ENCODE measurements at regions not wholly inside any gene's neighbourhood (a gene's known extent, or its start where the extent isn't known, plus 50 kb on each side); places are given as distances from the start of the nearest gene placed in this dataset.
A peak's percentile ranks its signal among the peaks of the same experiment; 100 is the strongest.

DNA sequence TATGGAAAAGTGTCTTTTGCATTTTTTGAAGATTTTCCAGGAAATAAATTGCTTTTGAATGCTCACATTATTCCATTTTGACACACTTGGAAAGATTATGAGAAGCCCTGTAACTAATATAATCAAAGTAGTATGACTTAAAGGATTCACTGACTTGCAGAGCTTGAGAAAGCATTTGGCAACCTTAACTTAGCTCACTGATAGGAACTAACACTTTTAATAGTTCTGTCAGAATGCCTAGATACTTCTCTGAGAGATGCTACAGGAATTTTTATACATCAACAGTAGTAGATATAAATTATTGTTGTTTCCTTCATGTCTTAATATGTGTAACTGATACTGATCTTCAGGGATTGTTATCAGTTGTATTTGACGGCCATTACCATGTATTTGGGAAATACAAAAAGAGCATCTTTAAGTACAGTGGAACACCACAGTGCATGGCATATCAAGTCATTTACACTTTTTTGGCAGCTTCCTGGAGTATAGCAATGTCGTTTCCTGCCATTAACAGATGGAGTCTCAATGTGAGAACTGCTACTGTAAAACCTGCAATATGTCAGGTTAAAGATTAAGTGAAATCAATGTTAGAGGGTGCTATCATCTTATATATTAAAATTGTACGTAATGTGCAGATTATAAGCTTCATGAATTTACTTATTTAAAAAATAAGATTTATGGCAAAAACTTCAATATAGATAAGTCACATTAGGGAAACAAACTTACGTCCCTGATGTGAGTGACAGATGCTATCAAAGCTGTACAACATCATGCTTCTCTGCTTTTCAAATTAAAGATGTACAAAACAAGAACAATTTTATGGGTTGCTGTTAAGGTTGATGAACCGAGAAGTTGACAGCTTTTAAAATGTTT is 1159.8 kb upstream of the MIR17HG start:
- DNase-seq (no peak), ATAC-seq (peak; percentile 48)
- intact Hi-C loops (cut with DNase I, micrococcal nuclease), result no loop called here

DNA sequence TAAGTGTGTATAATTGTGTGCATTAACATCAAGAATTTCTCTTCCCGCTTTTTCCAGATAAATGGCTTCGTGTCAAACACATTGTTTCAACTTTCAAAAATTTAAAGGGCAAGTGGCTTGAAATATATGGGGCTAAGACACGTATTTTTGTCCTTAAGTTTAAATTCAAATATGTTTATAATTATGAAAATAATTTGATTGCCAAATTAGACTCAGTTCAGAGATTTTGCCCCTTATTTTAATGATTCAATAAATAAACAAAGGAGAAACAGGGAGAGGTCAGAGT is 1159.2 kb upstream of the MIR17HG start:
- DNase-seq (no peak), ATAC-seq (no peak)
- intact Hi-C loops (cut with DNase I, micrococcal nuclease), result no loop called here

DNA sequence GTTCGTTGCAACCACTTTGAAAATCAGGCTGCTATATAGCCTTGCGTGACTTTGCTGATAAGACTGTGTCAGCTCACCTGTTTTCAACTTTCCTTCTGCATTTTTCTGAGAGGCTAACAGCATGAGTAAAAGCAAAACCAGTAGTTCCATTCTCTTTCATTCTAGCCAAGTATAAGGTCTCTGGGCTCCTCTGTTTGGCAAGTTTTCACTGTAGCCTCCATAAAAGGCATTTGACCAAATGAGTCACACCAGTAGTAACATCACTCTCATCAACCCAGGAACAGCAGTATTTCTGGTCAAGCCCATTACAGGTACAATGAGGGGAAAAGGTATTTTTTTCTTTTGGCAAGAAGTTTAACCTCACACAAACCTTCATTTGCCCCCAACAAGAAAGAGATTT is 1149.8 kb upstream of the MIR17HG start:
- DNase-seq (no peak), ATAC-seq (no peak)
- intact Hi-C loops (cut with DNase I, micrococcal nuclease), result no loop called here

DNA sequence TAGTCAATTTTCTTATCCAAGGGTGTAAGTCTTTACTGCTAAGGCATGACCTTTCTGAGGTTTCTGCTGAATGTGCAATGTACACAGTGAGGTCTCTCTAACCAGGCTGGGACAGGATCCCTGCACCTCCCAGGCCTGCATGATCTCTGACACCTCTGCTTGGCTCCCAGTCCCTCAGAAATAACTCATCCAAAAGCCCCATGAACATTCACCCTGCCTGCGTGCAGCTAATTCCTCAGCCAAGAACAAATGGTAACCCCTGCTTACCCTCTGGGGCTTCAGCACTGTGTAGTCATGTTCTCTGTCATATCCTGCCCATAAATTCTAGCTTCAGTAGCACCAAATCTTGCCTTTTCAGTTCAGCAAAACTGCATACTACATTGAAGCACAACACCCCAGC is 1146.3 kb upstream of the MIR17HG start:
- DNase-seq (no peak), ATAC-seq (no peak)
- intact Hi-C loops (cut with DNase I, micrococcal nuclease), result no loop called here

GRCh38 chr13:90201676-90202460 is 1145.6 kb upstream of the MIR17HG start:
- ATAC-seq (no peak), DNase-seq (no peak)
- intact Hi-C loops (cut with DNase I, micrococcal nuclease), result no loop called here

GRCh38 chr13:90205081-90205480 is 1142.4 kb upstream of the MIR17HG start:
- DNase-seq, result no peak
- intact Hi-C loops (cut with DNase I, micrococcal nuclease), result no loop called here
- no peak for ATAC-seq

- intact Hi-C loops (cut with DNase I, micrococcal nuclease), result no loop called here
- no peak for DNase-seq
- ATAC-seq, result no peak
Observed at GRCh38 chr13:90205911-90206310, 1141.6 kb upstream of the MIR17HG start.

DNA sequence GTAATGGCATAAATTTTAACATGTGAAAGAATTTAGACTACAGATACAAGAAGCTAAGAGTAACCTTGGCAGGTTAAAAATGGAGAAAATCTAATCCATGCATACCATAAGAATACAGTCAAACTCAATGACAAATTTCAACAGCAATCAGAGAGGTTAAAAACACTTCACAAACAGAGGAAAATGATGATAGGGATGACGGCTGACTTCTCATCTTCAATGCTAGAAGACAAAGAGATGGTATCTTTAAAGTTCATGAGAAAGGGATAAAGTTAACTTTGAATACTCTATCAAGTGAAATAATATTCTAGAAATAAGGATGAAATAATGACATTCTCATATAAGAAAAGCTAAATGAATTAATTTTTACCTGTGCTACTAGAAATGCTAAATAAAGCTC is 1130.2 kb upstream of the MIR17HG start:
- ATAC-seq (no peak), DNase-seq (no peak)
- intact Hi-C loops (cut with DNase I, micrococcal nuclease), result no loop called here

DNA sequence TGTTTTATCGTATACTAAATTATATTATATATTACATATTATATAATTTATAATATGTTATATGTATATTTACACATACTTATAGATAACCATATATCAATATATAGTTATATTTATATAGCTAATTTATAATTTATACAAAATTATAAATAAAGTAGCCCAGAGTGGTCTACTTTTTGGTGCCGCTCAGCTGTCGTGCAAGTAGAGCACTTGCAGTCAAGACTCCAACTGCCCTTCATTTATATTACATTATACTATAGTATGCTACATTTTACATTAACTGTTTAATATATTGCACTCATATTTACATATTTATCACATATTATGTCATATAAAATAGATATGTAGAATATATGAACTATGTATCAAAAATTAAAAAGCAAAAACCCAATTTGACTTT is 1124.7 kb upstream of the MIR17HG start:
- DNase-seq, result no peak
- ATAC-seq, result no peak
- intact Hi-C loops (cut with DNase I, micrococcal nuclease), result no loop called here

DNA sequence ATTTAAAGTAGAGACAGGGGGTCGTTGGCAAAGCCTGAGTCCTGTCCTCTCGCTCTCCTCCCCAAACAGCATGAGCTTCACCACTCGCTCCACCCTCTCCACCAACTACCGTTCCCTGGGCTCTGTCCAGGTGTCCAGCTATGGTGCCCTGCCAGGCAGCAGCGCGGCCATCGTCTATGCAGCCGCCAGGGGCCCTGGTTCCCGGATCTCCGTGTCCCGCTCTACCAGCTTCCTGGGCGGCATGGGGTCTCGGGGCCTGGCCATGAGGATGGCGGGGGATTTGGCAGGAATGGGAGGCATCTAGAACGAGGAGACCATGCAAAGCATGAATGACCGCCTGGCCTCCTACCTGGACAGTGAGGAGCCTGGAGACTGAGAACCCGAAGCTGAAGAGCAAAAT is 1117.2 kb upstream of the MIR17HG start:
- no peak for ATAC-seq
- no peak for DNase-seq
- intact Hi-C loops (cut with DNase I, micrococcal nuclease), result no loop called here

DNA sequence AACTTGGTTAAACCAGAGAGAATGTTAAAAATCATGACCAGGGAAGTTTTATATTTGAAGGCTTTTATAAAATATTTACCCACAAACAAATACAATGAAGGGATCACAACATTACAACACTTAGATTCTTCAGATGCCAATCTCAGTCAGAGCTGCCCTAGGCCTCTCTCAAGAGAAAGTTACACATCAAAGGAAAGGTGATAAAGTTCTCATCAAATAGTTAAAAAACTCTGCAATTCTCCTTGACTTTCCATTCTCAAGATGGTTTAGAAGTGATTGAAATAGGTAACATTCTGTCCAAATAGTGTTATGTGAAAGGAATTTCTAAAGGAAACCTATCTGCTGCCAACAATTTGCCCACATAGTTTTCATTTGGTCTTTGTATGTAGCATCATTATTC is 1115.2 kb upstream of the MIR17HG start:
- ATAC-seq, result no peak
- DNase-seq, result no peak
- intact Hi-C loops (cut with DNase I, micrococcal nuclease), result no loop called here

GRCh38 chr13:90233933-90234672 is 1113.4 kb upstream of the MIR17HG start:
- DNase-seq (no peak), ATAC-seq (no peak)

GRCh38 chr13:90237852-90238251 is 1109.6 kb upstream of the MIR17HG start:
- intact Hi-C loops (cut with DNase I, micrococcal nuclease), result no loop called here
- ATAC-seq (no peak), DNase-seq (no peak)

More at GRCh38 chr13:90233933-90234672, 1113.4 kb upstream of the MIR17HG start:
- intact Hi-C loops (cut with DNase I, micrococcal nuclease), result no loop called here

GRCh38 chr13:90238413-90238812 is 1109.1 kb upstream of the MIR17HG start:
- DNase-seq (no peak), ATAC-seq (no peak)
- intact Hi-C loops (cut with DNase I, micrococcal nuclease), result no loop called here

DNA sequence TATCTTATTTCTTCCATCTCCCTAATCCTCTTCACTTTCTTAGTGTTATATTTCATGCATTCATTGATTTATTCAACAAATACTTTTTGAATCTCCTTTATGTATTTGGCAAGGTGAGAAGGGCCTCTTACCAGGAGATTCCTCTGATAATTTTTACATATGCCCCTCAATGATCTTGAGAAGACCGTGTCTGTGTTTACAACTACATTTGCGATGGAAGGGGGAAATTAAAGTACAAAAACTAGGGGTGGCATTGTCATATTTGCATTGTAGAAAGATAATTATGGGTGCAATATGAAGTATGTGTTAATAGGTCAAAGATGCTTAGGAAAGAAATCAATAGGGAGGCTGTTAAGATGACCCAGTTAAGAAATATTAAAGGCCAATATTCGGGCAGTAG is 1108.4 kb upstream of the MIR17HG start:
- intact Hi-C loops (cut with DNase I, micrococcal nuclease), result no loop called here
- no peak for ATAC-seq
- no peak for DNase-seq

DNA sequence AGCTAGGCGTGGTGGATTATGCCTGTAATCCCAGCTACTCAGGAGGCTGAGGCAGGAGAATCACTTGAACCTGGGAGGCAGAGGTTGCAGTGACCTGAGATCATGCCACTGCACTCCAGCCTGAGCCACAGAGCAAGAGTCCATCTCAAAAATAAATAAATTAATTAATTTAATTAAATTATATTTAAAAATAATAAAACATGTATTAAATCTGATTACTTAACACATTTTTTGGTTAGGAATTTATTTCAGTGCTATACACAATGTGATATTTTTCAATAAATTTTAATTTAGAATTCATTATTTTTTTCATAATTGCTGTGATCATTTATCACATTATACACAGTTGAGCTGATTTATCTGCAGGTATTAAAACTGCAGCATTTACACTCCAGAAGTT is 1101.5 kb upstream of the MIR17HG start:
- intact Hi-C loops (cut with DNase I, micrococcal nuclease), result no loop called here
- no peak for DNase-seq
- ATAC-seq, result no peak

DNA sequence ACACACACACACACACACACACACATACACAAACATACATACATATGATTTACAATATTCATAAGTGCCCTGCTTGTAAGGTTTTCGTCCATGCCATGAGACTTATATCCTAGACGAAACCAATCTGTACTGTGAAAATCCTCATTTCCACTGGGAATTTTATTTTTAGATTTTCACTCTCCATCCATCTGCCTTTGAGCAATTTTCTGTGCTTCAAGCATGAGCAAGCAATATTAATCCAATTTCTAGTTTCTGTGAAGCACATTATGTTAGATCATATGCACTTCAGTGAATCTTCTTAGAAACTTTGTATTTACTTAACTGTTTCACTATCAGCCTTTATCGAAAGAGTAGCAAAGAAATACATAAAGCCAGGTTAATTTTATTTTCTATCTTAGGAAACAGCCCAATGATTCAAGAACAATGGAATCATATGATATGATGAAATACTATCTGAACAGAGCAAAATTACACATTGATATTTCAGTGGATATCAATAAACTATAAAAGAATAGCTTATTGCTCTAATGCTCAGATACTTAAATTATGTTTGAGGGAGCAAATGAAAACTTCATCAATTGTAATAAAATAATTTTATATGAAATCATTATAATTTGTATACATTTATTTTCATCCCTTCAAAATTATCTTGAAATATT is 1100.7 kb upstream of the MIR17HG start:
- ATAC-seq, result no peak
- intact Hi-C loops (cut with DNase I, micrococcal nuclease), result no loop called here
- no peak for DNase-seq

GRCh38 chr13:90253806-90254205 is 1093.7 kb upstream of the MIR17HG start:
- DNase-seq, result no peak
- no peak for ATAC-seq
- intact Hi-C loops (cut with DNase I, micrococcal nuclease), result no loop called here

DNA sequence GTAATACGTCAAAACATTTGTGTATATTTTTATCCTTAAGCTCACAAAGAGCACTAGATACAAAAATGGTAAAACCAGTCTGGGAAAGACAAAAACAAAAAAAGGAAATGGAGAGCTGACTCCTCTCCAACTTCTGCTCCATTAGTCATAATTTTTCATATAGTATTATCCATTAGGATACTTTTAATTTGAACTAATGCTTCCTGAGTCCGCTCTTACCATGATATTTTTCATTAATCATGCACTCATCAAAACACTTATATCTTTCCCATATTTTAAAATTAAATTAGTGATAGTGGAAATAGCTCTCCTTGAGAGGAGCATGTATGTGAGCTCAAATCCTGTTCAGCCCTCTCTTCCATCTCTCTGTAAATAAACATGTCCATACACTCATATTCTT is 1093.0 kb upstream of the MIR17HG start:
- intact Hi-C loops (cut with DNase I, micrococcal nuclease), result no loop called here
- ATAC-seq (no peak), DNase-seq (no peak)

Data from left colon (tissue), 2 donors.